ENCODE measurements at regions not wholly inside any gene's neighbourhood (a gene's known extent, or its start where the extent isn't known, plus 50 kb on each side); places are given as distances from the start of the nearest gene placed in this dataset.

- intact Hi-C loops (cut with micrococcal nuclease), result no loop called here
These were observed 662.0 kb downstream of the SLITRK1 start for GRCh38 chr13:83220241-83220640.

DNA sequence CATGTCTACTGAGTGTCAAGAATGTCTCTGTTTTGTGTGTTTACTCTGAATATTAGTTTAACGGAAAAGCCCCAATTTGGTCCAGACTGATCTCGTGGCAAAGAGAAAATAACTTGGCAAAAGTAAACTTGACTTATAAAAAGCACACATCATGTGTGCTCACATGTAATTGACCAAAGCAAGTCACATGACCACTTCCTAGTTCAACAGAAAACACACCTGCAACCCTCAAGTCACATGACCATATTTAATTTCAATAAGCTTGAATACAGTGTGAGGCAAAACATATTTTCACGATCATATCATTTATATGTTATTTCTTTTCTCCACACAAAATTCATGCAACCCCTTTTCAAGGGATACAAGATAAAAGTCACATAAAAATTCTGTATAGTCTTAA, 662.4 kb downstream of the SLITRK1 start:
- intact Hi-C loops (cut with micrococcal nuclease), result no loop called here

DNA sequence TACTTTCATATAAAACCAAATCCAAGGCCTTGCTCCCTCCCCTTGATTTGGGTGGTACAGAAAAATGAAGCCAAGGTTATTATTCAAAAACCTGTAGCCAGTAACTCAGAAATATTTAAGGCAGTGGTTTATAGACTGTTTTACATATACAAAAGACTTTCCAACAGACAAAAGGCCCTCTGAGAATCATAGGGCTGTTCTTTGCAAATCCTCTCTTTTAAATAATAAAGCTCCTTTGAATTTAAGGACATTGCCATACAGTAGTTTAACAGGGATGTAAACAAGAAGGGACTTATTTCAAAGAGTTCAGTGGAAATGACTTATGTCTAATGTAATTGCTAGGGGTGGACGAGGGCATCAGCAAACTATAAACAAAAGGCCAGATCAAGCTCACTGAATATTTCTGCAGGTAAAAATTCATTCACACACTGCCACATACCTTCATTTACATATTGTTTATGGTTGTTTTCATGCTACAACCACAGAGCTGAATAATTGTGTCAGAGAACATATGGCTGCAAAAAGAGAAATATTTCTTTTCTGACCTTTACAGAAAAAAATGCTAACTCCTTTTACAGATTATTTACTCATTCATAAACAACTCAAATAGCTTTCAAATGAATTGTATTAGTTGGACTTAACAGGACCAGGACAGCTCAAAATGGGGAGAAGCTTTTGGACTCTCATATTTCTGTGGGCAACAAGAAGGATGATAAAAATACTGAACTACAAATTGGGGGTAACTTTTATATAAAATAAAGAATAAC, 665.6 kb downstream of the SLITRK1 start:
- intact Hi-C loops (cut with micrococcal nuclease), result no loop called here

DNA sequence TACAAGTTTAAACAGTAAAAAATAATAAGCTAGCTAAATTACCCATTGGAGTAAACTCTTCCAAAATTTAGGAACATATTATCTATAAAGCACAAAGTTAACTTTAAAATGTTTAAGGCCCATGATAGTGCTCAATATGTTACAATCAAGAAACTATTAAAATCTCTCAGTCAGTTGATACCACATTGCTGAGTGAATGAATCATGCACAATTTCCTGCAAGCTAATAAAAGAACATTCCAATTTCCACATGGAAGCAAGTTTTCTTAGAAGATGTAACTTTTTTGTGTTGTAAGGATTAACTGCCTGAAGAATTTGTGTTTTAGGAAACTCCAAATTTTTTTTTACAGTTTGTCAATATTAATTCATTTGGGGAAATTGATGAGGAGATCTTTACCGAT, 666.6 kb downstream of the SLITRK1 start:
- intact Hi-C loops (cut with micrococcal nuclease), result no loop called here

DNA sequence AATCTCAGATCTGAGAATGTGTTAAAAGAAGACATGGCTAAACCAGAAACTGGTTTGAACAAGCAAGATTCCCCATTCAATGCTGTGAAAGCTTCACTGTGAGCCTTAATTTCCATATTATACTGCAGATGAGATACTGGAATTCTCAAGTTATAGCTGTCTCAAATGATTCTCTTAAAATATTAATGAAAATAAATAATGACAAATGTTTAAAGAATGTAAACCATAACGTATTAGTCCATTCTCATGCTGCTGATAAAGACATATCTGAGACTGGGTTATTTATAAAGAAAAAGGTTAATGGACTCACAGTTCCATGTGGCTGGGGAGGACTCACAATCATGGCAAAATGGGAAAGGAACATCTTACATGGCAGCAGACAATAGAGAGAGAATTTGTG, 667.8 kb downstream of the SLITRK1 start:
- intact Hi-C loops (cut with micrococcal nuclease), result no loop called here

DNA sequence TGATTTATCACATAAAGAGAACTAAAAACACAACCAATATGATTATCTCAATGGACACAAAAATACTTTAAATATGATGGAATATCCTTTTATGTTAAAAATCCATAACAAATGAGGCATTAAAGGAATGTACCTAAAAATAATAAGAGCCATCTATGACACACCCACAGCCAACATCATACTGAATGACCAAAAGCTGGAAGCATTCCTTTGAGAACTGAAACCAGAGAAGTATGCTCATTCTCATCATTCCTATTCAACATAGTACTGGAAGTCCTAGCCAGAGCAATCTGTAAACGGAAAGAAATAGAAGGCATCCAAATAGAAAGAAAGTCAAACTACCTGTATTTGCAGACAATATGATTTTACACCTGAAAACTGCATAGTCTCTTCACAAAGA, 671.0 kb downstream of the SLITRK1 start:
- intact Hi-C loops (cut with micrococcal nuclease), result no loop called here

- intact Hi-C loops (cut with micrococcal nuclease), result no loop called here
These were observed 677.4 kb downstream of the SLITRK1 start for GRCh38 chr13:83204886-83205285.

DNA sequence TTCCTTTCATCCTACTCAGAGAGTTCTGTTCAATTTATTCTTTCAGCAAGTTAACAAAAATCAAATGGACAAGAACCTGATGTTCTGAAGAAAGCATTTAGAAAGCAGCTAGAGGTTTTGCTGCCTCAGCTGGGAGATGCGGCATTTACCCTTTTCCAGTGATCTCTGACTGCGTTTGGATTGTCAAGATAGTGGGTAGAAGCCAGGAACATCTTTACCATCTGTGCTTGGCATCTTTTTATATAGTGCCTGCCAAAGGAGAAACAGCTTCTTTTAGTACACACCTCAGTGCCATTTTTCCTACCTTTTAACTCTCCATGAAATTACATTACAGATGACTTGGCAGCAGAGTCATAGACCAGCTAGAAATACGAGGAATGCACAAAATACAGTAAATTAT, 680.8 kb downstream of the SLITRK1 start:
- intact Hi-C loops (cut with micrococcal nuclease), result no loop called here

GRCh38 chr13:83197316-83197715, 685.0 kb downstream of the SLITRK1 start:
- intact Hi-C loops (cut with micrococcal nuclease), result no loop called here

DNA sequence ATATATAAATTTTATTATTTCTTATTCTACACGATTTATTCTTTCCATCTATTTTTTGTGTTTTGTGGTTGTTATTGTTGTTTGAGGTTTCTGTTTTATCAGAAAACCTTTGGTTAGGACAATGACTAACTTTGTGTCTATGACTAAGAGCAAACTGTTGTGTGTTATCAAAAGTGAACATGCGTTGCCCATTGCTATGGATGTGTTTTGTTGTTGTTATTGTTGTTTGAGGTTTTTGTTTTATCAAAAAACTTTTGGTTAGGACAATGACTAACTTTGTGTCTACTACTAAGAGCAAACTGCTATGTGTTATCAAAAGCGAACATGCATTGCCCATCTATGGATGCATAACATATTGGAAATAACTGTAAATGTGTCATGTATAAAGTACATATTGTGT, 692.3 kb downstream of the SLITRK1 start:
- intact Hi-C loops (cut with micrococcal nuclease), result no loop called here

DNA sequence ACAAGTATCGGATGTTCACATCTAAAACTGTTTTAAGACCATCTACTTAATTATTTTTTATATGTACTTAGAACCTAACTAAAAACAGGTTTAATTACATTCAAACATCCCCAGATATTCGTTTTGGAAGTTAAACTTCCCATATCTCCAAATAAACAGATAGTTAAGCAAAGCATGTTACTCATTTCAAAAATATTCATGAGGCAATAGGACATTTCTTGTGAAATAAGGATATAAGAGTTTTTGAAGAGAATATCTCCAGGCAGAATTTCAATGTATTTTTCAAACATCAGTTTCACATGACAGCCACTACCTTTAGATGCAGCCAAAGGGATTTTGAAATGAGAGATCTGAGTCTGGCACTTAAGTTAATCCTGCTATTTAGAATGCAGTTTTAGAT, 697.5 kb downstream of the SLITRK1 start:
- intact Hi-C loops (cut with micrococcal nuclease), result no loop called here

- intact Hi-C loops (cut with micrococcal nuclease), result no loop called here
These were observed 698.2 kb downstream of the SLITRK1 start for GRCh38 chr13:83184150-83184475.

GRCh38 chr13:83183439-83184149, 698.7 kb downstream of the SLITRK1 start:
- intact Hi-C loops (cut with micrococcal nuclease), result no loop called here

- intact Hi-C loops (cut with micrococcal nuclease), result no loop called here
These were observed 699.4 kb downstream of the SLITRK1 start for GRCh38 chr13:83182845-83183244.

- intact Hi-C loops (cut with micrococcal nuclease), result no loop called here
These were observed 704.3 kb downstream of the SLITRK1 start for GRCh38 chr13:83178008-83178407.

DNA sequence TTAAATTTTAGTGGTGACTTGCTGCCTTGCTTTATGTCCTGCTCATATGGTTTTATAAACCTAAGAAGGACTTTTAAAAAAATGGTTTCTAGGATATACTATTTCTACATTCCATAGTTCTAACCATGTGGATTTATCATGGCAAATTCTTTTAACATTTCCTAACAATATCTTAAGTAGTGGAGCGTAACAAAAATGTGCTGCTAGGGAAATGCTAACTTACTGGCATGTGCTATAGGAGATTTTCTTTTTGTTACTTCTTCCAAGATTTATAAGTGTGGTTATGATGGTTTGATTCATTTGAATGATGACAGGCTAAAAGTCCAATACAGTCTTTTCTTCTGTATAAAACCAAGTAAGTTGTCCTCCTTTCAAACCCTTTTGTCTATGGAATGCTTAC, 713.7 kb downstream of the SLITRK1 start:
- intact Hi-C loops (cut with micrococcal nuclease), result no loop called here

DNA sequence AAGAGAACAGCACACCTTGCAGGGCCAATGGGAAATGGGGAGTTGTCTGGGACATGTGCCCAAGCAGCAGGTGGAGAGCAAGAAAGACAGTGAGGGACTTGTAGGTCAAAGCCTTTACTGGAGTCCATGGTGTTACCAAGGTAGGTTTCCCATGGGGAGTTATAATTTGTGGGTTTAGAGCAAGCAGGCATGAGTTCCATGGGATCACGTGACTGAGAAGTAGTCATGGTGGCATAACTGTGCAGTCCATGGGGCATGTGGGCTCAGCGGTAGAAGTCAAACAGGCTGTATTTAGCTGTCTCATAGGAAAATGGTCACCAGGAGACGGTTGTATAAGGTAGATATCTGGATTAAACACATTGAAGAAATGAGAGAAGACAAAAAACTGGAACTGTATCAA, 715.1 kb downstream of the SLITRK1 start:
- intact Hi-C loops (cut with micrococcal nuclease), result no loop called here

DNA sequence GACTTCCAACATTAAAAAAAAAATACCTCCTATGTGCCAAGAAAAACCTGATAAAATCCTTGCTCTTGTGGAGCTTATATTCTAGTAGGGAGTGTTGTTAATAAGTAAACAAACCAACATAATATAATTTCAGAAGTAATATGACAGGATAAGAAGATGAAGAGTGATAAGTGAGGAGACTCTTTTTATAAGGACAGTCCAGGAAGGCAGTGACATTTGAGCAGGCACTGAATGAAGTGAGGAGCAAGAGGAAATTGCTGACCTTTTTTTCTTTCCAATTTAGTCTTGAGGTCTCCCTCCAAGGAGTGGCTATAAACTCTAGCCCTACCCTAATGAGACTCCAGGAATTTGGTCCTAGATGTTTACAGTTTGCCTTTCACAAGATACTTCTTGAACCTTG, 715.7 kb downstream of the SLITRK1 start:
- intact Hi-C loops (cut with micrococcal nuclease), result no loop called here

- intact Hi-C loops (cut with micrococcal nuclease), result no loop called here
These were observed 719.8 kb downstream of the SLITRK1 start for GRCh38 chr13:83162493-83162892.

DNA sequence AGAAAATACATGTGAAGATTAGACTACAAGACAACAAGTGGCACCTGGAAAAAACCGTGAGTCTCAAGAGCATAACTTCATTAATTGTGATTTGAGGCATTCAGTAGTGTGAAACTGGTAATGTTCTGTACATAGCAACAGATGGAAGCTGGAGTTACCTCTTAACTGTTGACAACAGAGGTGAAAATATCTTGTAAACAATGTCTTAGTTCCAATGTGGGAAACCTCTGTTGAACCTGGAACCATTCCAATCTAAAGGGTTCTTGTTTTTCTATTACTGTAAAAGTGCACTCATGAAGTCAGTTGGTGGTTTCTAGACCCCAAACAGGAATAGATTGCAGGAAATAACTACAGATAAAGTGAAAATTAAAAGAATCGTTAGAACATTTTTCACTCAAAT, 728.4 kb downstream of the SLITRK1 start:
- intact Hi-C loops (cut with micrococcal nuclease), result no loop called here

DNA sequence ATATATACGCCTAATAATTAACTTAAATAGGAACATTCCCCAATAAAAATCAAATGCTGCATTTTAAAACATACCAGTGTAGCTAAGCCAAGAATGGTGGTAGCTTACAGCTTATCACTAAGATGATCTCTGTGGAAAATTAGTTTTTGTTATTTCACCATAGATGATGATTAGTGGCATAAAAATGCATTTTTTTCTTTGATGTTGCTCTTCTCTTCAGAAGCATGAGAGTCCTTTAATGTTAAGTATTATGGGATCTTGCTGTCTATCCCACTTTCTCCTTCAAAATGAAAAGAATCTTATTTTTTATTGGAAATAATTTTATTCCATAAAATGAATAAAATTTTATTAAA, 731.0 kb downstream of the SLITRK1 start:
- intact Hi-C loops (cut with micrococcal nuclease), result no loop called here

DNA sequence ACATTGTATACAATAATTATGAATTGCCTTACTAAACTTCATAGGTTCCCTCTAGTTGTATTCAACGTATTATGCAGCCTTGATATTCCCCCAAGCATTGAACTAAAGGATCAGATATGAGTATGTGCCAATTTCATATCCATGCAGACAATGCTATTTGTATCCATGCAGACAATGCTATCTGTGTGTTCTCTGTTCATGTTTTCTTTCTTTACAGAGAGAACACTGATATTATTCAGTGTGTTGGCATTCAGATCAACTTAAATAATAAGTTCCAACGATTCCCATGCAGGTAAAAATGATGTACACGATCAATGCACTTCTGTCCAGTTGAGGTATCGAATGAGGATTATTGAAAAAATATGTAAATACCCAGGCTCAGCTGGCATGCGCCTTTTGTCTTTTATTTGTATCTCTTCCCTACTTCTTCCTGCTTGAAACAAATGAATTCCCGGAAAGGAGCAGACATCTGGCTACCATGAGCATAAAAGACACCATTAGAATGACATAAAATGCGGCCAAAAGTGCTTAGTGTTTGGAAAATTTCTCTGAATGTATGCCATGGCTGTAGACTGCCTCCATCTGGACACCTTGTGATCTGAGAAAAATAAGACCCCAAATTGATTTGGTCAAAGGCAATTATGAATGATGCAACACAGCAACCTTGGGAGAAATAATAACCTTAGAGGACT, 731.5 kb downstream of the SLITRK1 start:
- intact Hi-C loops (cut with micrococcal nuclease), result no loop called here

GRCh38 chr13:83136660-83137059, 745.6 kb downstream of the SLITRK1 start:
- intact Hi-C loops (cut with micrococcal nuclease), result no loop called here

All from T-helper 2 cell treated with Interferon-gamma antibody and Interleukin-4, amounts not matched to agents 100 ng/mL and 5 ng/mL, for 36 hours (primary cell).